ENCODE measurements at regions not wholly inside any gene's neighbourhood (a gene's known extent, or its start where the extent isn't known, plus 50 kb on each side); places are given as distances from the start of the nearest gene placed in this dataset.
A peak's percentile ranks its signal among the peaks of the same experiment; 100 is the strongest.

- no peaks in the 10 kb centered on the region for H3K36me3 ChIP-seq (ENCODE audit: control insufficient read depth, insufficient read depth, low read length)
- H3K27me3 ChIP-seq (ENCODE audit: control insufficient read depth, insufficient read depth, low read length) = peaks cover 2% of the 10 kb centered on the region
- no peak for TF ChIP-seq CTCF (IDR thresholded peaks at IDR 0.05; ENCODE audit: insufficient read depth, low read length, poor library complexity, severe bottlenecking)
- DNase-seq (ENCODE audit: low read depth) = no peak
- no peak overlapping the region for H3K4me3 ChIP-seq (ENCODE audit: low read depth, low read length)
These were observed 126.5 kb downstream of the TSN start for GRCh38 chr2:121881950-121882349.

DNA sequence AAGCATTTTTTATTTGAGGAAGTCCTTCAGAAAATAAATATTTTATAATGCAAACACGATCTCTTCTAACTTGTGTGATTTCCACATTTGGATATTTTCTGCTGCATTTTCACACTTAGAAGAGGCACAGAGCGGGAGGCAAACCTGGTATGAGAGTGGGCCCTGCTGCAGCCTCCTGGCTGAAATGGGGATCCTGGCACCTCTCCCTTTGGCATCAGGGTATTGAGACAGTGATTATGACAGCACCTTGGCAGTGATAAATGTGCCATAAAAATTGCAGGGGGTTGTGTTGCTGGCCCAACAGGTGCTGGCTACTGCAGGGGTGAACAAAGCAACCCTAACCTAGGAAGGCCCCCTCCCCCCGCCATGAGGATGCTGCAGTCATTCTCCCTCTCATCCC, 128.6 kb downstream of the TSN start:
- no peak for TF ChIP-seq CTCF (IDR thresholded peaks at IDR 0.05; ENCODE audit: insufficient read depth, low read length, poor library complexity, severe bottlenecking)
- Histone ChIP-seq H3K4me3 (ENCODE audit: low read depth, low read length) (no peak overlapping the region), H3K27me3 (ENCODE audit: control insufficient read depth, insufficient read depth, low read length) (peaks cover 2% of the 10 kb centered on the region), H3K36me3 (ENCODE audit: control insufficient read depth, insufficient read depth, low read length) (no peaks in the 10 kb centered on the region)
- no peak for DNase-seq (ENCODE audit: low read depth)

- Histone ChIP-seq H3K4me3 (ENCODE audit: low read depth, low read length) (no peak overlapping the region), H3K36me3 (ENCODE audit: control insufficient read depth, insufficient read depth, low read length) (no peaks in the 10 kb centered on the region), H3K27me3 (ENCODE audit: control insufficient read depth, insufficient read depth, low read length) (peaks cover 2% of the 10 kb centered on the region)
- TF ChIP-seq CTCF (IDR thresholded peaks at IDR 0.05; ENCODE audit: insufficient read depth, low read length, poor library complexity, severe bottlenecking) = no peak
- no peak for DNase-seq (ENCODE audit: low read depth)
These were observed 129.1 kb downstream of the TSN start for GRCh38 chr2:121884511-121884921.

GRCh38 chr2:121886059-121886458, 130.6 kb downstream of the TSN start:
- Histone ChIP-seq H3K4me3 (ENCODE audit: low read depth, low read length) (no peak overlapping the region), H3K27me3 (ENCODE audit: control insufficient read depth, insufficient read depth, low read length) (peaks cover 2% of the 10 kb centered on the region), H3K36me3 (ENCODE audit: control insufficient read depth, insufficient read depth, low read length) (no peaks in the 10 kb centered on the region)
- no peak for DNase-seq (ENCODE audit: low read depth)
- TF ChIP-seq CTCF (IDR thresholded peaks at IDR 0.05; ENCODE audit: insufficient read depth, low read length, poor library complexity, severe bottlenecking) = no peak

DNA sequence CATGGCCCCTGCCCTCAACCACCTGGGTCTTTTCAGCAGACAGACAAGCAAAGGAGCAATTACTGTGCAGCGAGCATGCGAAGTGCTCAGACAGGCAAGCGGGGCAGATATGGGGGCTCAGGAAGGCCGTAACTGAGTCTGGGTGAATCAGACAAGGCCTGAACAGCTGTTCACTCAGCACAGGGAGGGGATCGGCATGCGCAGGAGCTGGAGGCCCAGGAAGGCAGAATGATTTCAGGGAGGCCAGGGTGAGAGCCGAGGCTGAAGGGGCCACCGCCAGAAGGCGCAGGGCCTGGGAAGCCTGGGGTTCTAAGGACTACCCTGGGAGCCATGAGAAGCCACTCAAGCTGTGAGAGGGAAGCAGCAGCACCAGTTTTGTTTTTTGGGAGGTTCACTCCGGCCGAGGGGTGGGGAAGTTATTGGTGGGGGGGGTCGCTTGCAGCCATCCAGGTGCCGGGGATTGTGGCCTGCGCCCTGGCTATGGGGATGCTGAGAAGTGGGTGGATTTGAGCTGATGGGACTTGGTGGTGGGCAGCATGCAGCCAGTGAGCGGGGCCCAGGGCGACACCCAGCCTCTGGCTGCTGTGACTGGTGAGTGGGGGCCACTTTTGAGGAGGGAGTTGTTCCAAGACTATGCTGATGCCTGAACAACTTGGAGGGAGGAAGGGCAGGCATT, 132.2 kb downstream of the TSN start:
- no peak for DNase-seq (ENCODE audit: low read depth)
- H3K36me3 ChIP-seq (ENCODE audit: control insufficient read depth, insufficient read depth, low read length) = no peaks in the 10 kb centered on the region
- H3K4me3 ChIP-seq (ENCODE audit: low read depth, low read length) = no peak overlapping the region
- no peaks in the 10 kb centered on the region for H3K27me3 ChIP-seq (ENCODE audit: control insufficient read depth, insufficient read depth, low read length)
- no peak for TF ChIP-seq CTCF (IDR thresholded peaks at IDR 0.05; ENCODE audit: insufficient read depth, low read length, poor library complexity, severe bottlenecking)

DNA sequence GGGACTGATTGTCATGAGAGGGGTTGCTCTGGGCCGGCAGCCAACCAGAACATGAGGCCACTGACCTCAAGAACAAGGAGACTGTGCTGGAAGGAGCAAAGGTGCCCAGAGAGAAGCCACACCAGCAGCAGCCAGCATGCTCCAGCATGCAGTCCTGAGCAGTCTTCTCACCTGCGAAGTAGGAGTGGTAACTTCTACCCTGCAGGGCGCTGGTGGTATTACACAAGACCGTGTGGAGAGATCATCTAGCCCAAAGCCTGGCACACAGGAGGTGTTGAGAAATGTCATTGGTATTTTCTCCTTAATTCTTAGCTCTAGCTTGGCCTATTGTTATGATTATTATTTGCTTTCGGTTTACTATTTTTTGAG, 132.7 kb downstream of the TSN start:
- Histone ChIP-seq H3K36me3 (ENCODE audit: control insufficient read depth, insufficient read depth, low read length) (no peaks in the 10 kb centered on the region), H3K27me3 (ENCODE audit: control insufficient read depth, insufficient read depth, low read length) (no peaks in the 10 kb centered on the region), H3K4me3 (ENCODE audit: low read depth, low read length) (no peak overlapping the region)
- DNase-seq (ENCODE audit: low read depth) = no peak
- peak; percentile 20 for TF ChIP-seq CTCF (IDR thresholded peaks at IDR 0.05; ENCODE audit: insufficient read depth, low read length, poor library complexity, severe bottlenecking)
